ENCODE measurements at regions not wholly inside any gene's neighbourhood (a gene's known extent, or its start where the extent isn't known, plus 50 kb on each side); places are given as distances from the start of the nearest gene placed in this dataset.

- Histone ChIP-seq H3K4me3 (no peak overlapping the region), H3K4me1 (no peaks in the 10 kb centered on the region), H3K36me3 (replicated peaks in 1 of 2; ENCODE audit: insufficient read depth in 1 of 2, low read depth in 2 of 2) (no peaks in the 10 kb centered on the region), H3K27me3 (no peaks in the 10 kb centered on the region), H3K27ac (no peak overlapping the region), H3K9me3 (no peaks in the 10 kb centered on the region)
- no peak for DNase-seq
- 33 to 40% methylated on average over 3 of the region's 3 CpGs for WGBS, 2 donors
- TF ChIP-seq CTCF (IDR thresholded peaks at IDR 0.05) (no peak), POLR2A (IDR thresholded peaks at IDR 0.05) (no peak)
- ATAC-seq = no peak
- intact Hi-C loops (cut with DNase I) = no loop called here
Observed at GRCh38 chr5:166192696-166193095, 2098.7 kb upstream of the WWC1 start.

GRCh38 chr5:166195981-166196380, 2095.5 kb upstream of the WWC1 start:
- intact Hi-C loops (cut with DNase I) = no loop called here
- Histone ChIP-seq H3K36me3 (replicated peaks in 1 of 2; ENCODE audit: insufficient read depth in 1 of 2, low read depth in 2 of 2) (no peaks in the 10 kb centered on the region), H3K9me3 (no peaks in the 10 kb centered on the region), H3K27ac (no peak overlapping the region), H3K4me3 (no peak overlapping the region), H3K27me3 (no peaks in the 10 kb centered on the region), H3K4me1 (no peaks in the 10 kb centered on the region)
- 82% methylated on average over 3 of the region's 3 CpGs for WGBS, 2 donors
- TF ChIP-seq CTCF (IDR thresholded peaks at IDR 0.05) (no peak), POLR2A (IDR thresholded peaks at IDR 0.05) (no peak)
- ATAC-seq = no peak
- no peak for DNase-seq

- Histone ChIP-seq H3K27me3 (no peaks in the 10 kb centered on the region), H3K4me1 (no peaks in the 10 kb centered on the region), H3K27ac (no peak overlapping the region), H3K4me3 (no peak overlapping the region), H3K36me3 (replicated peaks in 1 of 2; ENCODE audit: insufficient read depth in 1 of 2, low read depth in 2 of 2) (no peaks in the 10 kb centered on the region), H3K9me3 (no peaks in the 10 kb centered on the region)
- WGBS, 2 donors = 68 to 76% methylated on average over 2 of the region's 2 CpGs
- no peak for TF ChIP-seq POLR2A (IDR thresholded peaks at IDR 0.05)
- TF ChIP-seq CTCF (IDR thresholded peaks at IDR 0.05) = no peak
- intact Hi-C loops (cut with DNase I) = no loop called here
- DNase-seq = no peak
- ATAC-seq = no peak
Observed at GRCh38 chr5:166200532-166200931, 2090.9 kb upstream of the WWC1 start.

GRCh38 chr5:166211640-166212039, 2079.8 kb upstream of the WWC1 start:
- H3K36me3 ChIP-seq (replicated peaks in 1 of 2; ENCODE audit: insufficient read depth in 1 of 2, low read depth in 2 of 2) = no peaks in the 10 kb centered on the region
- WGBS, 2 donors = 71 to 73% methylated on average over 3 of the region's 3 CpGs
- H3K27ac ChIP-seq = no peak overlapping the region
- TF ChIP-seq CTCF (IDR thresholded peaks at IDR 0.05) (no peak), POLR2A (IDR thresholded peaks at IDR 0.05) (no peak)
- no peak for ATAC-seq
- DNase-seq = no peak
- H3K4me1 ChIP-seq = no peaks in the 10 kb centered on the region
- H3K27me3 ChIP-seq = no peaks in the 10 kb centered on the region
- intact Hi-C loops (cut with DNase I) = no loop called here
- H3K4me3 ChIP-seq = no peak overlapping the region
- no peaks in the 10 kb centered on the region for H3K9me3 ChIP-seq

GRCh38 chr5:166236327-166236726, 2055.1 kb upstream of the WWC1 start:
- H3K27ac ChIP-seq = no peak overlapping the region
- DNase-seq (no peak), ATAC-seq (no peak)
- no peak for TF ChIP-seq POLR2A (IDR thresholded peaks at IDR 0.05)
- no peak for TF ChIP-seq CTCF (IDR thresholded peaks at IDR 0.05)
- no peaks in the 10 kb centered on the region for H3K27me3 ChIP-seq
- intact Hi-C loops (cut with DNase I) = no loop called here
- WGBS, 2 donors = 24 to 68% methylated on average over 1 of the region's 1 CpG
- no peaks in the 10 kb centered on the region for H3K36me3 ChIP-seq (replicated peaks in 1 of 2; ENCODE audit: insufficient read depth in 1 of 2, low read depth in 2 of 2)
- H3K9me3 ChIP-seq = no peaks in the 10 kb centered on the region
- H3K4me3 ChIP-seq = no peak overlapping the region
- H3K4me1 ChIP-seq = no peaks in the 10 kb centered on the region
